CD4-positive, alpha-beta T cell (primary cell): ENCODE measurements at regions not wholly inside any gene's neighbourhood (a gene's known extent, or its start where the extent isn't known, plus 50 kb on each side); places are given as distances from the start of the nearest gene placed in this dataset.

Source experiments
- ATAC-seq: fragments of 200-7000 bp; cut with Tn5 transposase; one replicate; pipeline ENCODE4 v1.10.0; 2022; ENCODE audit warnings: mild to moderate bottlenecking; ENCODE audit not compliant: poor library complexity
- CTCF ChIA-PET: fragments of 350-600 bp; sonication (Branson Sonifier 250); formaldehyde crosslinking; loops from one replicate; lab custom pipeline; 2021; ENCODE audit warnings: antibody characterized with exemption, inconsistent platforms; lab: Charles Lee
- POLR2A ChIA-PET: fragments of 350-600 bp; sonication (Branson Sonifier 250); formaldehyde crosslinking; loops from one replicate; lab custom pipeline; 2021; ENCODE audit warnings: antibody characterized with exemption, inconsistent platforms; lab: Charles Lee
- DNase-seq, 14 experiments: peaks; one replicate each; pipeline ENCODE4 v3.0.0-alpha.2; 2013 to 2020; ENCODE audit warnings: mixed read lengths in 2 of 14
- H3K27ac ChIP-seq, 2 donors: one replicate each; pipeline versions ENCODE4 v1.5.1 to v1.7.0; 2013; ENCODE audit warnings: low read length in 2 of 2, low read depth in 1 of 2, mild to moderate bottlenecking in 1 of 2
- H3K27me3 ChIP-seq, 2 experiments: 1 replicate in 1 of 2; 2 replicates in 1 of 2; pipeline versions ENCODE4 v1.6.1 to v1.7.0; 2013; ENCODE audit warnings: low read length in 2 of 2, control low read depth in 1 of 2, mild to moderate bottlenecking in 1 of 2, moderate library complexity in 1 of 2; ENCODE audit not compliant: insufficient read depth in 2 of 2, control insufficient read depth in 1 of 2
- H3K36me3 ChIP-seq: one replicate; pipeline ENCODE4 v1.6.1; 2013; ENCODE audit warnings: low read length, control low read depth; ENCODE audit not compliant: insufficient read depth
- H3K4me1 ChIP-seq: one replicate; pipeline ENCODE4 v1.6.1; 2013; ENCODE audit warnings: low read length, control low read depth; ENCODE audit not compliant: insufficient read depth
- H3K4me3 ChIP-seq: one replicate; pipeline ENCODE4 v1.5.1; 2013; ENCODE audit warnings: mild to moderate bottlenecking, low read length, moderate library complexity
- H3K9me3 ChIP-seq, 2 experiments: 1 replicate in 1 of 2; 2 replicates in 1 of 2; pipeline versions ENCODE4 v1.6.1 to v1.7.0; 2013; ENCODE audit warnings: low read length in 2 of 2, mild to moderate bottlenecking in 2 of 2, control low read depth in 1 of 2, moderate library complexity in 1 of 2; ENCODE audit not compliant: control insufficient read depth in 1 of 2, insufficient read depth in 1 of 2
- H3K27ac Mint-ChIP-seq: one replicate; pipeline ENCODE4 v1.8.0; 2020; ENCODE audit warnings: mixed read lengths
- H3K27me3 Mint-ChIP-seq: one replicate; pipeline ENCODE4 v1.8.0; 2021; ENCODE audit warnings: mixed read lengths
- H3K36me3 Mint-ChIP-seq: one replicate; pipeline ENCODE4 v1.8.0; 2021; ENCODE audit warnings: low read depth, mixed read lengths
- H3K4me1 Mint-ChIP-seq: one replicate; pipeline ENCODE4 v1.8.0; 2021; ENCODE audit warnings: low read depth, mixed read lengths
- H3K4me3 Mint-ChIP-seq: one replicate; pipeline ENCODE4 v1.8.0; 2020; ENCODE audit warnings: mild to moderate bottlenecking, mixed read lengths
- H3K9me3 Mint-ChIP-seq: one replicate; pipeline ENCODE4 v1.8.0; 2020; ENCODE audit warnings: mixed read lengths
- intact Hi-C, 2 experiments: fragments of 100-400 bp; cut with DNase I in 1 of 2; cut with micrococcal nuclease in 1 of 2; formaldehyde crosslinking; loops; one replicate each; pipeline versions ENCODE4 v1.15.1 to v1.9.0; 2023 to 2025; cut with DNase I, micrococcal nuclease
- TF ChIP-seq, protein P1 (sequence below): fragments of 200-600 bp; IDR thresholded peaks from one replicate; pipeline ENCODE4 v1.8.0; 2022; ENCODE audit warnings: antibody characterized with exemption, mild to moderate bottlenecking

DNA sequence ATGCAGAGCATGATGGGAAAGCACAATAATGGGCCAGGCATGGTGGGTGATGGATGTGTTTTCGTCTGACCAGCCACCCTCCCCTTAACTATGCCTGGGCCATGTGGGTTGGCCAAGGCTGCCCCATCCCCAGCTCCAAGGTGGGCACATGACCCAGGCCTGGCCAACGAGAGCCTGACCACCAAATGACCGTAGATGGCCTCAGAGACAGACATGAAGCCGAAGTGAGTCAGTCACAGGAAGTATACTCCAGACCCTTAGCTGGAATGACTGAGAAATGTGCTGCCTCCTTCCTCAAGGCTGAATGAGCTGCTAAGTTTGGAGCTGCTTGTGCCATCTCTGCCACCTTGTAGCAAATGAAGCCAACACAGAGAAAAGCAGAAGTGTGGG, 233.6 kb downstream of the BCL11B start:
- ChIA-PET POLR2A (no interaction called here), CTCF (no interaction called here)
- intact Hi-C loops = no loop called here
- Mint-ChIP-seq H3K4me3 (no peak overlapping the region), H3K4me1 (no peaks in the 10 kb centered on the region), H3K27me3 (no peaks in the 10 kb centered on the region), H3K27ac (no peak overlapping the region), H3K9me3 (no peaks in the 10 kb centered on the region), H3K36me3 (no peaks in the 10 kb centered on the region)
- H3K27me3 ChIP-seq = no peaks in the 10 kb centered on the region
- no peak overlapping the region for H3K4me3 ChIP-seq
- no peaks in the 10 kb centered on the region for H3K9me3 ChIP-seq
- TF ChIP-seq, protein P1, sequence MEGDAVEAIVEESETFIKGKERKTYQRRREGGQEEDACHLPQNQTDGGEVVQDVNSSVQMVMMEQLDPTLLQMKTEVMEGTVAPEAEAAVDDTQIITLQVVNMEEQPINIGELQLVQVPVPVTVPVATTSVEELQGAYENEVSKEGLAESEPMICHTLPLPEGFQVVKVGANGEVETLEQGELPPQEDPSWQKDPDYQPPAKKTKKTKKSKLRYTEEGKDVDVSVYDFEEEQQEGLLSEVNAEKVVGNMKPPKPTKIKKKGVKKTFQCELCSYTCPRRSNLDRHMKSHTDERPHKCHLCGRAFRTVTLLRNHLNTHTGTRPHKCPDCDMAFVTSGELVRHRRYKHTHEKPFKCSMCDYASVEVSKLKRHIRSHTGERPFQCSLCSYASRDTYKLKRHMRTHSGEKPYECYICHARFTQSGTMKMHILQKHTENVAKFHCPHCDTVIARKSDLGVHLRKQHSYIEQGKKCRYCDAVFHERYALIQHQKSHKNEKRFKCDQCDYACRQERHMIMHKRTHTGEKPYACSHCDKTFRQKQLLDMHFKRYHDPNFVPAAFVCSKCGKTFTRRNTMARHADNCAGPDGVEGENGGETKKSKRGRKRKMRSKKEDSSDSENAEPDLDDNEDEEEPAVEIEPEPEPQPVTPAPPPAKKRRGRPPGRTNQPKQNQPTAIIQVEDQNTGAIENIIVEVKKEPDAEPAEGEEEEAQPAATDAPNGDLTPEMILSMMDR = no peak
- no peaks in the 10 kb centered on the region for H3K36me3 ChIP-seq
- H3K4me1 ChIP-seq = peaks cover 3% of the 10 kb centered on the region
- H3K27ac ChIP-seq = no peak overlapping the region
- ATAC-seq (no peak), DNase-seq (peak in 3 of 14 experiments; percentile 4 to 47 (median 34))

DNA sequence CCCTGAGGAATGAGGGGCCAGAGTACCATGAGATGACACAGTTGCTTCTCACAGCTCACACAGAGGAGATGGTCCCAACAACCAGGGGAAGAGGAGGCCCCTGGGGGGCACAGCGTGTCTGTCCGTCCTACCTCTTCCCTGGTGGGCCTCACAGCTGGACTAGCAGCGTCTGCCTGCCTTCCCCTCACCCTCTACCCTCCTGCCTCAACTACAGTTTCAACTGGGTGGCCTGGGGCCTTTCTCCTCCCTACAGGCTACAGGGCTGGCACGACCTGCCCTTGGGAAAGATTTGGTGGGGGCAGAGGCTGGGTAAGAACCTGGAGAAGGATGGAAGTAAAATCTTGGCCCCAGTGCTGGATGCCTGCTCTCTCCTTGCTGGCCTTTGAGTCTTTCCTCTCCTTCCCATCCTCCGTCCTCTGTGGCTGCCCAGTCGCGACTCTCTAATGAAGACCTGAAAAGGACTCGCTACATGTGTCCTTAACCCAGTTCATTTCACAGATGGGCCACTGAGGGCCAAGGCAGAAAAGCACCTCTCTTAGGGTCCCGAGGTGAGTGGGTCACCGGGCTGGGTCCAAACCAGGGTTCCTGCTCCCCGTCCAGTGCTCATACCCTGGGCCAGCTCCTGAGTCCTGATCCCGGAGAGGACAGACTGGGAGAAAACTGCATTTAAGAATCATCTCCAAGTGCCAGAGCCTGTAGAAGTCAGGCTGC, 232.5 kb downstream of the BCL11B start:
- TF ChIP-seq, protein P1 = no peak
- Mint-ChIP-seq H3K27me3 (no peaks in the 10 kb centered on the region), H3K36me3 (no peaks in the 10 kb centered on the region), H3K4me1 (no peaks in the 10 kb centered on the region), H3K27ac (no peak overlapping the region), H3K4me3 (no peak overlapping the region), H3K9me3 (peaks cover 3% of the 10 kb centered on the region)
- POLR2A ChIA-PET = interaction anchor here (1.0 kb wide), 1 partner anchor 10 kb away, joined by 3 read pairs; no protein-coding TSS in a partner anchor
- no peaks in the 10 kb centered on the region for H3K27me3 ChIP-seq
- H3K4me3 ChIP-seq = no peak overlapping the region
- H3K4me1 ChIP-seq = peaks cover 3% of the 10 kb centered on the region
- intact Hi-C loops = no loop called here
- H3K9me3 ChIP-seq = no peaks in the 10 kb centered on the region
- H3K36me3 ChIP-seq = no peaks in the 10 kb centered on the region
- H3K27ac ChIP-seq = no peak overlapping the region
- peak in 1 of 14 experiments; percentile 15 for DNase-seq
- ATAC-seq = no peak
- CTCF ChIA-PET = no interaction called here

DNA sequence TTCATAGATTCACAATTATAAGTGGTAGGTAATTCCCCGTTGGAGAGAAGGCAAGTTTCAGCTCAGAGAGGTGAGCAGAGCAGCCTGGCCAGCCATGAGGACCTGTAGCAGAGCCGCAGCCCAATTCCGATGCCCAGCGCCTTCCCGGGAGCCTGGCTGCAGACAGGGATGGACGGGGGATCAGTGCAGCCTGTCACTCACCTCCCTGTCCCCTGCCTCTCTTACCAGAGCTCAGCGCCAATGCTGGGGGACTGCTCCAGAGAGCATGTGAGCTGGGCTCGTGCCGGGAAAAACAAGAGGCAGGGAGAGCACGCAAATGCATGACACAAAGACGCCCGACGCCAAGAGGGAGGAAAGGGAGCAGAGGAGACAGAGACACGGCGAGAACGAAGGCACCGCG, 231.9 kb downstream of the BCL11B start:
- Histone ChIP-seq H3K27me3 (no peaks in the 10 kb centered on the region), H3K4me1 (peaks cover 3% of the 10 kb centered on the region), H3K27ac (no peak overlapping the region), H3K9me3 (no peaks in the 10 kb centered on the region), H3K4me3 (no peak overlapping the region), H3K36me3 (no peaks in the 10 kb centered on the region)
- no peaks in the 10 kb centered on the region for H3K36me3 Mint-ChIP-seq
- H3K4me1 Mint-ChIP-seq = no peaks in the 10 kb centered on the region
- TF ChIP-seq, protein P1 = no peak
- peaks cover 3% of the 10 kb centered on the region for H3K9me3 Mint-ChIP-seq
- no peak for ATAC-seq
- H3K4me3 Mint-ChIP-seq = no peak overlapping the region
- DNase-seq = peak in 1 of 14 experiments; percentile 21
- ChIA-PET CTCF (no interaction called here), POLR2A (interaction anchor here (1.0 kb wide), 1 partner anchor 9 kb away, joined by 3 read pairs; no protein-coding TSS in a partner anchor)
- no peaks in the 10 kb centered on the region for H3K27me3 Mint-ChIP-seq
- no peak overlapping the region for H3K27ac Mint-ChIP-seq
- intact Hi-C loops = no loop called here
